HL-60 (cell line): ENCODE measurements at regions not wholly inside any gene's neighbourhood (a gene's known extent, or its start where the extent isn't known, plus 50 kb on each side); places are given as distances from the start of the nearest gene placed in this dataset.

Experiments used
- DNase-seq, 2 experiments: peaks; one replicate each; pipeline ENCODE4 v3.0.0-alpha.2; 2010 to 2020; ENCODE audit warnings: low read depth in 1 of 2, low spot score in 1 of 2
- H3K27ac ChIP-seq: fragments of 250-450 bp; sonication (Bioruptor Pico); replicated peaks from 2 replicates; pipeline ENCODE4 v1.5.1; 2020; ENCODE audit warnings: mild to moderate bottlenecking, moderate library complexity
- H3K27me3 ChIP-seq: fragments of 250-450 bp; sonication (Bioruptor Pico); 2 replicates; pipeline ENCODE4 v1.5.1; 2021; ENCODE audit warnings: mild to moderate bottlenecking, moderate library complexity; ENCODE audit not compliant: insufficient read depth, poor library complexity, severe bottlenecking
- H3K4me3 ChIP-seq: replicated peaks from 2 replicates; pipeline ENCODE4 v1.5.1; 2011; ENCODE audit warnings: mild to moderate bottlenecking, control low read depth, low read length; ENCODE audit not compliant: insufficient read depth
- GABPA ChIP-seq: IDR thresholded peaks from 2 replicates; pipeline ENCODE4 v1.6.1; 2012; ENCODE audit warnings: low read depth
- POLR2AphosphoS5 ChIP-seq: IDR thresholded peaks from 2 replicates; pipeline ENCODE4 v1.6.1; 2012; ENCODE audit warnings: low read depth
- SPI1 ChIP-seq: IDR thresholded peaks from 2 replicates; pipeline ENCODE4 v1.6.1; 2012; ENCODE audit warnings: low read depth, mild to moderate bottlenecking, borderline replicate concordance
- TF ChIP-seq, protein P1 (sequence below): IDR thresholded peaks from 2 replicates; pipeline ENCODE4 v1.6.1; 2012; ENCODE audit warnings: low read depth; ENCODE audit not compliant: insufficient replicate concordance
- TF ChIP-seq, protein P2 (sequence below): IDR thresholded peaks from one replicate; pipeline ENCODE4 v1.5.1; 2011; ENCODE audit warnings: low read length, control low read depth, inconsistent platforms; ENCODE audit not compliant: insufficient read depth

DNA sequence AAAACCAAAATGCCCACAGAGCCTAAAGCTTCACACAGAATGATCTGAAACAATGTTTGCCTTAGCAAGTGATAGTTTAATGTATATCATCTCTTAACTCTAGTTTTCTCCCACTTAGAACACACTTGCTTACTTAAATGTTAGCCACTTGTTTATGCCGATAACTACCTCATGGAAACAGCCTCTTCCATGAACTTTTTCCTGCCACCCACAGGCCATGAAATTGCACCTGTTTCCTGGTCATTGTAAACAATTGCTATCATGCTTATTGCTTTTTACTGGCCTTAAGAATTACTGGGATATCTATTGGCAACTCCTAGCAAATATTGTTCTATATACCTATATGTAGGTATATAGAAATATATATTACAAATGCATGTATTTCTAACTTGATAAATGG, 231.1 kb downstream of the HDGFL1 start:
- no peak overlapping the region for H3K27ac ChIP-seq
- no peak for TF ChIP-seq SPI1
- TF ChIP-seq, protein P1, sequence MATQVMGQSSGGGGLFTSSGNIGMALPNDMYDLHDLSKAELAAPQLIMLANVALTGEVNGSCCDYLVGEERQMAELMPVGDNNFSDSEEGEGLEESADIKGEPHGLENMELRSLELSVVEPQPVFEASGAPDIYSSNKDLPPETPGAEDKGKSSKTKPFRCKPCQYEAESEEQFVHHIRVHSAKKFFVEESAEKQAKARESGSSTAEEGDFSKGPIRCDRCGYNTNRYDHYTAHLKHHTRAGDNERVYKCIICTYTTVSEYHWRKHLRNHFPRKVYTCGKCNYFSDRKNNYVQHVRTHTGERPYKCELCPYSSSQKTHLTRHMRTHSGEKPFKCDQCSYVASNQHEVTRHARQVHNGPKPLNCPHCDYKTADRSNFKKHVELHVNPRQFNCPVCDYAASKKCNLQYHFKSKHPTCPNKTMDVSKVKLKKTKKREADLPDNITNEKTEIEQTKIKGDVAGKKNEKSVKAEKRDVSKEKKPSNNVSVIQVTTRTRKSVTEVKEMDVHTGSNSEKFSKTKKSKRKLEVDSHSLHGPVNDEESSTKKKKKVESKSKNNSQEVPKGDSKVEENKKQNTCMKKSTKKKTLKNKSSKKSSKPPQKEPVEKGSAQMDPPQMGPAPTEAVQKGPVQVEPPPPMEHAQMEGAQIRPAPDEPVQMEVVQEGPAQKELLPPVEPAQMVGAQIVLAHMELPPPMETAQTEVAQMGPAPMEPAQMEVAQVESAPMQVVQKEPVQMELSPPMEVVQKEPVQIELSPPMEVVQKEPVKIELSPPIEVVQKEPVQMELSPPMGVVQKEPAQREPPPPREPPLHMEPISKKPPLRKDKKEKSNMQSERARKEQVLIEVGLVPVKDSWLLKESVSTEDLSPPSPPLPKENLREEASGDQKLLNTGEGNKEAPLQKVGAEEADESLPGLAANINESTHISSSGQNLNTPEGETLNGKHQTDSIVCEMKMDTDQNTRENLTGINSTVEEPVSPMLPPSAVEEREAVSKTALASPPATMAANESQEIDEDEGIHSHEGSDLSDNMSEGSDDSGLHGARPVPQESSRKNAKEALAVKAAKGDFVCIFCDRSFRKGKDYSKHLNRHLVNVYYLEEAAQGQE, result no peak
- TF ChIP-seq, protein P2, sequence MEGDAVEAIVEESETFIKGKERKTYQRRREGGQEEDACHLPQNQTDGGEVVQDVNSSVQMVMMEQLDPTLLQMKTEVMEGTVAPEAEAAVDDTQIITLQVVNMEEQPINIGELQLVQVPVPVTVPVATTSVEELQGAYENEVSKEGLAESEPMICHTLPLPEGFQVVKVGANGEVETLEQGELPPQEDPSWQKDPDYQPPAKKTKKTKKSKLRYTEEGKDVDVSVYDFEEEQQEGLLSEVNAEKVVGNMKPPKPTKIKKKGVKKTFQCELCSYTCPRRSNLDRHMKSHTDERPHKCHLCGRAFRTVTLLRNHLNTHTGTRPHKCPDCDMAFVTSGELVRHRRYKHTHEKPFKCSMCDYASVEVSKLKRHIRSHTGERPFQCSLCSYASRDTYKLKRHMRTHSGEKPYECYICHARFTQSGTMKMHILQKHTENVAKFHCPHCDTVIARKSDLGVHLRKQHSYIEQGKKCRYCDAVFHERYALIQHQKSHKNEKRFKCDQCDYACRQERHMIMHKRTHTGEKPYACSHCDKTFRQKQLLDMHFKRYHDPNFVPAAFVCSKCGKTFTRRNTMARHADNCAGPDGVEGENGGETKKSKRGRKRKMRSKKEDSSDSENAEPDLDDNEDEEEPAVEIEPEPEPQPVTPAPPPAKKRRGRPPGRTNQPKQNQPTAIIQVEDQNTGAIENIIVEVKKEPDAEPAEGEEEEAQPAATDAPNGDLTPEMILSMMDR, result no peak
- TF ChIP-seq GABPA, result no peak
- TF ChIP-seq POLR2AphosphoS5, result no peak
- DNase-seq, result no peak
- H3K4me3 ChIP-seq, result no peak overlapping the region
- H3K27me3 ChIP-seq, result no peaks in the 10 kb centered on the region

DNA sequence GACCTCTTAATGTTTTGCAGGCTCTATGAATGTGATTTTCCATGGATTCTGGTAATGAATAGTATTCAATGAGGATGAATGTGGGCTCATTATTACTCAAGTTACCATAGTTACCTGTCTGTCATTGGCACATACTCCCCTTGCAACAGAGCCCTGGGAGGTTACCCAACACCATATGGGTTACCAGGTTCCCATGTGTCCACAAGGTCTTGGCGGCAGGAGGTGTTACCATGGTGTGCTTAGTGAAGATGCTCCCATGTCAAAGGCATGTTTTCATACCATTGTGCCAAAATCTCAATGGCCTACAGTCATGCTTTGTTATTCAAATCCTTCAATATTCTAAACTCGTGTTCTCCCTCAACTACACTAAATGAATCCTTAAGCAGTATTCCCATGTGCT, 232.5 kb downstream of the HDGFL1 start:
- no peak for TF ChIP-seq POLR2AphosphoS5
- no peak for DNase-seq
- H3K27ac ChIP-seq, result no peak overlapping the region
- H3K27me3 ChIP-seq, result no peaks in the 10 kb centered on the region
- no peak overlapping the region for H3K4me3 ChIP-seq

DNA sequence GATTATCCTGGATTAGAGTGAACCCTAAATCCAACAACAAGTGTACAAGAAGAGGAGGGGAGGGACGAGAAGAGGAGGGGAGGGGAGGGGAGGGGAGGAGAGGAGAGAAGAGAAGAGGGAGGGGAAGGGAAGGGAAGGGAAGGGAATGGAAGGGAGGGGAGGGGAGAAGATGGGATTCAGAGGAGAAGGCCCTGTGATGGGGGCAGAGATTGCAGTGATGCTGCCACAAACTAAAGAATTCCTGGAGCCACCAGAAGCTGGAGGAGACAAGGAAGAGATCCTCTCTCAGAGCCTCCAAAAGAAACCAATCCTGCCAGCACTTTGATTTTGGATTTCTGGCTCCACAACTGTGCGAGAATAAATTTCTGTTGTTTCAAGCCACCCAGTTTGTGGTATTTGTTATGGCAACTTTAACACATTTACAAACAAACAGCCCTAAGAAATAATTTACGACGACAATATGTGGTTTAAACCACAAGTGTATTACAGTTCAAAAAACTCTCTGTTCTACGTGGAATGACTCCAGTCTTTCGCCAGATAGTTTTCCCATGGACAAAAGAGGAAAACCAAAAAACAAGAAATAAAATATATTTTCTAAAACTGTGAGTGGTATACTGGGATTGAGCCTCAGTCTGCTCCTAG, 235.4 kb downstream of the HDGFL1 start:
- DNase-seq, result no peak
- Histone ChIP-seq H3K27me3 (no peaks in the 10 kb centered on the region), H3K4me3 (no peak overlapping the region), H3K27ac (no peak overlapping the region)
- no peak for TF ChIP-seq SPI1
- TF ChIP-seq, protein P2, result no peak
- TF ChIP-seq, protein P1, result no peak
- TF ChIP-seq GABPA, result no peak
- no peak for TF ChIP-seq POLR2AphosphoS5

GRCh38 chr6:22807261-22807660, 237.9 kb downstream of the HDGFL1 start:
- H3K27me3 ChIP-seq, result no peaks in the 10 kb centered on the region
- H3K27ac ChIP-seq, result no peak overlapping the region
- DNase-seq, result no peak
- TF ChIP-seq, protein P1, result no peak
- TF ChIP-seq POLR2AphosphoS5 (no peak), GABPA (no peak), SPI1 (no peak)
- TF ChIP-seq, protein P2, result no peak
- no peak overlapping the region for H3K4me3 ChIP-seq
